ENCODE measurements at regions not wholly inside any gene's neighbourhood (a gene's known extent, or its start where the extent isn't known, plus 50 kb on each side); places are given as distances from the start of the nearest gene placed in this dataset.
A peak's percentile ranks its signal among the peaks of the same experiment; 100 is the strongest.
"Not testable (repeated sequence)": the region's sequence is repeated elsewhere in the genome, so short reads cannot be mapped to it uniquely, and the experiment has no call there.

DNA sequence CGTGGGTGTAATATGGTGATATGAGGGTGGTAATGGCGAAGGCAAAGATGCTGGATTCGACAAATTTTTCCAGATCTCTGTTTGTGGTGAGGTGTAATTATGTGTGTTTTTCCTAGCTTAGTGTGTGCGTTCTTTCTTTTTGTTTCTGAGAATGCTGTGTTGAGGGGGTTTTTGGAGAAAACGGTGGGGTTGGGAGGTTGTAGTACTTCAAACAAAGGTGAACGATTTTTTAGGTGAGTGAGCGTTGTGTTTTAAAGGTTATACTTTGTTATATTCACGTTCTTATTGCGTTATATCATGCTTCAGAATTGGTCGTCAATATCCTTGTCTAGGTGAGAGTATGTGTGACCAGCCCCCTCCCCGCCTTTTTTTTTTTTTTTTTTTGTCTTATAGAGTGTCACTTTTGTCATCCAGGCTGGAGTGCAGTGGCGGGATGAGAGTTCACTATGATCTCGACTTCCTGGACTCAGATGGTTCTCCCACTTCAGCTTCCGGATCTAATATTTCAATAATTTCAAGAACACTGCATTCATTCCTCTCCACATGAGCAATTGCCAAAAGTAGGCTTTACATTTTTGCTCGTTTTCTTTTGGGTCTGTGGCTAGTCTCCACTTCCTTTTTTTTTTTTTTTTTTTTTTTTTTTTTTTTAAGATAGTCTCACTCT is 82.2 kb upstream of the RNU2-1 start:
- Histone ChIP-seq H3K36me3 (ENCODE audit: control insufficient read depth in 3 of 3, insufficient read depth in 3 of 3, low read length in 3 of 3) (no peaks in the 10 kb centered on the region), H3K27me3 (ENCODE audit: control insufficient read depth in 3 of 3, insufficient read depth in 3 of 3, low read length in 3 of 3) (no peaks in the 10 kb centered on the region), H3K27ac (ENCODE audit: low read depth, low read length) (no peak overlapping the region), H3K4me1 (ENCODE audit: control insufficient read depth in 3 of 3, insufficient read depth in 3 of 3, low read length in 3 of 3) (peaks cover 0 to 3% (median 0%) of the 10 kb centered on the region in 3 donors), H3K9me3 (ENCODE audit: control insufficient read depth in 3 of 3, low read length in 3 of 3) (no peaks in the 10 kb centered on the region), H3K4me3 (ENCODE audit: low read length in 3 of 3) (no peak overlapping the region), H3K9ac (ENCODE audit: low read depth in 1 of 3, low read length in 3 of 3) (no peak overlapping the region)

DNA sequence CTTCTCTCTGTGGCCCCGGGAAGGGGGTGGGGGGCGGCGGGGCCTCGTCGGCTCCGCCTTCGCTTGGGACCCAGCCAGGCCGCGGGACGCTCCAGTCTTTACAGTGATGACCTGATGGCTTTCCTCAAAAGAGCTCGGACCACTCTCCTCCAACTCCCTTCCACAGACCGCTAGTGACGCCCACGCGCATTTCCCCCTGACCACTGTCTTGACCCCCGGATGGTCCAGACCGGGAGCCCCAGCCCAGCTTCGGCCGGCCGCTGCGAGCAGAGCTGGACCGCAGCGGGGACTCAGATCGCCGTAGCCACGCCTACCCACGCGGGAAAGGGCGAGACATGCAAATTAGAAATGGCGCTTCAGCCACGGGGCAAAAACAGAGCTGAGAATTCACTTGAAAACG is 81.6 kb upstream of the RNU2-1 start:
- H3K36me3 ChIP-seq (ENCODE audit: control insufficient read depth in 3 of 3, insufficient read depth in 3 of 3, low read length in 3 of 3) = no peaks in the 10 kb centered on the region
- H3K4me3 ChIP-seq (ENCODE audit: low read length in 3 of 3) = no peak overlapping the region
- no peak overlapping the region for H3K27ac ChIP-seq (ENCODE audit: low read depth, low read length)
- no peaks in the 10 kb centered on the region for H3K27me3 ChIP-seq (ENCODE audit: control insufficient read depth in 3 of 3, insufficient read depth in 3 of 3, low read length in 3 of 3)
- H3K9ac ChIP-seq (ENCODE audit: low read depth in 1 of 3, low read length in 3 of 3) = no peak overlapping the region
- H3K4me1 ChIP-seq (ENCODE audit: control insufficient read depth in 3 of 3, insufficient read depth in 3 of 3, low read length in 3 of 3) = peaks cover 0 to 3% (median 0%) of the 10 kb centered on the region in 3 donors
- no peaks in the 10 kb centered on the region for H3K9me3 ChIP-seq (ENCODE audit: control insufficient read depth in 3 of 3, low read length in 3 of 3)

DNA sequence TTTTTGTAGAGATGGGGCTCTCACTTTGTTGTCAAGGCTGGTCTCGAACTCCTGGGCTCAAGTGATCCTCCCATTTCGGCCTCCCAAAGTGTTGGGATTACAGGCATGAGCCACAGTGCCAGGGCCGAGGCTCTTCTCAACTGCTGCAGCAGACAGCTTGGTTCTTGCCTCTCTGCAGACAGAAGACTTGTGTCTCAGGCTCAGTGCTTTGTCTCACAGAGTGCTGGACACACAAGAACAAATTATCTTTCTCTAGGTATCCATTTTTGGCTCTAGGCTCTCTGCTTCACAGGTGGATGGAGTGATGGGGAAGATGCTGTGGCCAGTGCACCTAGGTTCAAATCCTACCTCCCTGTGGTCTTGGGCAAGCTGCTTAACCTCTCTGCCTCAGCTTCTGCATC is 80.8 kb upstream of the RNU2-1 start:
- Histone ChIP-seq H3K4me1 (ENCODE audit: control insufficient read depth in 3 of 3, insufficient read depth in 3 of 3, low read length in 3 of 3) (peaks cover 0 to 3% (median 0%) of the 10 kb centered on the region in 3 donors), H3K9me3 (ENCODE audit: control insufficient read depth in 3 of 3, low read length in 3 of 3) (no peaks in the 10 kb centered on the region), H3K27me3 (ENCODE audit: control insufficient read depth in 3 of 3, insufficient read depth in 3 of 3, low read length in 3 of 3) (no peaks in the 10 kb centered on the region), H3K27ac (ENCODE audit: low read depth, low read length) (no peak overlapping the region), H3K36me3 (ENCODE audit: control insufficient read depth in 3 of 3, insufficient read depth in 3 of 3, low read length in 3 of 3) (no peaks in the 10 kb centered on the region), H3K4me3 (ENCODE audit: low read length in 3 of 3) (no peak overlapping the region), H3K9ac (ENCODE audit: low read depth in 1 of 3, low read length in 3 of 3) (peak overlapping the region in 1 of 3 donors; percentile 54)

DNA sequence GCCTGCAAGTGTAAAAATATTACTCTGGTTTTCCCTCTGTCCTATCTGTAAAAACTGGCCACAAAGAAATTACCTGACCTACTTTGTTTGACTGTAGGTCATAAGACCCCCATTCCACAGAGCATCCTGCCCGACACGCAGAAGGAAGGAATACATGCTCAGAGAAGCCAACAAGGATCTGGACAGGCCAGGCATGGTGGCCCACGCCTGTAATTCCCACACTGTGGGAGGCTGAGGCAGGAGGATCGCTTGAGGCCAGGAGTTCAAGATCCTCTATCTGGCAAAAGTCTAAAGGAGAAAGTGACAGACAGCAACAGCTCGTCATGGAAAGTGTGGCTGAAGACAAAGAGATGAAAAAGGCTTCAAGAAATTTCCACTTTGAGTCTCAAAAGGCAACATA is 78.2 kb upstream of the RNU2-1 start:
- Histone ChIP-seq H3K4me1 (ENCODE audit: control insufficient read depth in 3 of 3, insufficient read depth in 3 of 3, low read length in 3 of 3) (peaks cover 0 to 3% (median 0%) of the 10 kb centered on the region in 3 donors), H3K27me3 (ENCODE audit: control insufficient read depth in 3 of 3, insufficient read depth in 3 of 3, low read length in 3 of 3) (no peaks in the 10 kb centered on the region), H3K27ac (ENCODE audit: low read depth, low read length) (no peak overlapping the region), H3K9ac (ENCODE audit: low read depth in 1 of 3, low read length in 3 of 3) (no peak overlapping the region), H3K36me3 (ENCODE audit: control insufficient read depth in 3 of 3, insufficient read depth in 3 of 3, low read length in 3 of 3) (no peaks in the 10 kb centered on the region), H3K4me3 (ENCODE audit: low read length in 3 of 3) (no peak overlapping the region), H3K9me3 (ENCODE audit: control insufficient read depth in 3 of 3, low read length in 3 of 3) (no peaks in the 10 kb centered on the region)

DNA sequence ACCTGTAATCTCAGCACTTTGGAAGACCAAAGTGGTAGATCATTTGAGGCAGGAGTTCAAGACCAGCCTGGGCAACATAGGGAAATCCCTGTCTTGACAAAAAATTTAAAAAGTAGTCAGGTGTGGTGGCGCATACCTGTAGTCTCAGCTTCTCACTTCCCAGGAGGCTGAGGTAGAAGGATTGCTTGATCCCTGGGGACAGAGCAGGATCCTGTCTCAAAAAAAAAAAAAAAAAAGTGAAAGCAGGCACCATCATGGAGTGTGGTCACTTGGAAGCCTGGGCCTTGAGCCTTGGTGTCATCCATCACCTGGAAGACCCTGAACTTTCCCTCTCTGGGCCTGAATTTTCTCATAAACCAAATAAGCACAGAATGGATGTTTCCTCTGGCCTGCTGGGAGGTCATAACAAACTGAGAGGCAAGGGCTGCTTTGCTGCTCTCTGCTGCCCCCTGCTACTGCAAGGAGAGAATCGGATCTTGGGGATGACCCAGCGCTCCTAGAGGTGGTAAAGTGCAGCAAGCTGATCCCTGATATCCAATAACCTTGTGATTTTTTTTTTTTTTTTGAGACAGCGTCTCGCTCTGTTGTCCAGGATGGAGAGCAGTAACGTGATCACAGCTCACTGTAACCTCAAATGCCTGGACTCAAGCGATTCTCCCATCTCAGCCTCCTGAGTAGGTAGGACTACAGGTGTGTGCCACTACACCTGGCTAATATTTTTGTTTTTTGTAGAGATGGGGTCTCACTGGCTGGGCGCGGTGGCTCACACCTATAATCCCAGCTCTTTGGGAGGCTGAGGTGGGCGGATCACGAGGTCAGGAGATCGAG is 75.9 kb upstream of the RNU2-1 start:
- Histone ChIP-seq H3K4me1 (ENCODE audit: control insufficient read depth in 3 of 3, insufficient read depth in 3 of 3, low read length in 3 of 3) (no peaks in the 10 kb centered on the region), H3K9me3 (ENCODE audit: control insufficient read depth in 3 of 3, low read length in 3 of 3) (no peaks in the 10 kb centered on the region), H3K36me3 (ENCODE audit: control insufficient read depth in 3 of 3, insufficient read depth in 3 of 3, low read length in 3 of 3) (no peaks in the 10 kb centered on the region), H3K9ac (ENCODE audit: low read depth in 1 of 3, low read length in 3 of 3) (no peak overlapping the region), H3K4me3 (ENCODE audit: low read length in 3 of 3) (no peak overlapping the region), H3K27me3 (ENCODE audit: control insufficient read depth in 3 of 3, insufficient read depth in 3 of 3, low read length in 3 of 3) (no peaks in the 10 kb centered on the region), H3K27ac (ENCODE audit: low read depth, low read length) (no peak overlapping the region)

DNA sequence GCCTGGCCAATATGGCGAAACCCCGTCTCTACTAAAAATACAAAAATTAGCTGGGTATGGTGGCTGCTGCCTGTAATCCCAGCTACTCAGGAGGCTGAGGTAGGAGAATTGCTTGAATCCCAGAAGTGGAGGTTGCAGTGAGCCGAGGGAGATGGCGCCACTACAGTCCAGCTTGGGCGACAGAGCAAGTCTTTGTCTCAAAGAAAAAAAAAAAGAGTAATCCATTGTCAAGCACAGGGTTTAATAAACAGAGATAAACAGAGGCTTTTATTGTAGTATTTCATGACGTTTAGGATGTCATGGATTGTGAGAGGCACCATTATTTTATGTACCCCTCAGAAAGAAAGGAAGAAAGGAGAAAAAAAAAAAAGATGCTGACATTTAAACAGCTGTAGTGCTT is 75.2 kb upstream of the RNU2-1 start:
- no peaks in the 10 kb centered on the region for H3K9me3 ChIP-seq (ENCODE audit: control insufficient read depth in 3 of 3, low read length in 3 of 3)
- no peak overlapping the region for H3K27ac ChIP-seq (ENCODE audit: low read depth, low read length)
- no peak overlapping the region for H3K4me3 ChIP-seq (ENCODE audit: low read length in 3 of 3)
- no peaks in the 10 kb centered on the region for H3K4me1 ChIP-seq (ENCODE audit: control insufficient read depth in 3 of 3, insufficient read depth in 3 of 3, low read length in 3 of 3)
- H3K9ac ChIP-seq (ENCODE audit: low read depth in 1 of 3, low read length in 3 of 3) = no peak overlapping the region
- H3K27me3 ChIP-seq (ENCODE audit: control insufficient read depth in 3 of 3, insufficient read depth in 3 of 3, low read length in 3 of 3) = no peaks in the 10 kb centered on the region
- no peaks in the 10 kb centered on the region for H3K36me3 ChIP-seq (ENCODE audit: control insufficient read depth in 3 of 3, insufficient read depth in 3 of 3, low read length in 3 of 3)

DNA sequence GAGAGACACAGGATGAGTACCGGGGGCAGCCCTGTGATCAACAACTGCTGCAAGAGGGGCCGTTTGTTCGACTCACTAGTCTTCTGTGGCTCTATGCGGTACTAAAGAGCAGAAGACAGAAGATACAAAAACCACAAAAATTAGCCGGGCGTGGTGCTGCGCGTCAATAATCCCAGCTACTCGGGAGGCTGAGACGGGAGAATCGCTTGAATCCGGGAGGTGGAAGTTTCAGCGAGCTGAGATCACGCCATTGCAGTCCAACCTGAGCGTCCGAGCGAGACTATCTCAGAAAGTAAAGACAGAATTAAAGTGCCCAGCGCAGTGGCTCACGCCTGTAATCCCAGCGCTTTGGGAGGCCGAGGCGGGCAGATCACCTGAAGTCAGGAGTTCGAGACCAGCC is 71.0 kb upstream of the RNU2-1 start:
- H3K9ac ChIP-seq (ENCODE audit: low read depth in 1 of 3, low read length in 3 of 3); H3K9me3 ChIP-seq (ENCODE audit: control insufficient read depth in 3 of 3, low read length in 3 of 3); H3K27ac ChIP-seq (ENCODE audit: low read depth, low read length); H3K4me3 ChIP-seq (ENCODE audit: low read length in 3 of 3); H3K4me1 ChIP-seq (ENCODE audit: control insufficient read depth in 3 of 3, insufficient read depth in 3 of 3, low read length in 3 of 3); H3K27me3 ChIP-seq (ENCODE audit: control insufficient read depth in 3 of 3, insufficient read depth in 3 of 3, low read length in 3 of 3); H3K36me3 ChIP-seq (ENCODE audit: control insufficient read depth in 3 of 3, insufficient read depth in 3 of 3, low read length in 3 of 3): not testable (repeated sequence)

DNA sequence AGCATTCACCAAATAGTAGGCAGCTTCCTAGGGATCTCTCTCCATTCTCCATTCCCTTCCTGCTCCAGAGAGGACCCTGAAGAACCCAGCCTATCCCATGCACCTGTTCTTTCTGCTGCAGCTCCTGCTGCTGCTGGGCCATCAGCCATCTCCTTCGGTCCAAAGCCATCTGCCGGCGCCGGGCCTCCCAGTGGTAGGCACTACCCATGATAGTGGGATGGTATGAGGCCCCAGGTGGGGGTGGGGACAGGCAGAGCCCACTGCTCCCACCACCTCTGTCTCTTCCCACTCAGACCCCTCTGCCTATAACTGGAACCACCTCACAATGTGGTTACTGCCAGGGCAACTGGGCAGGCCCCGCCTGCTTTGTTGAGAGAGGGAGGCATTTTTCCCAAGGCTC is 69.3 kb upstream of the RNU2-1 start:
- not testable (repeated sequence) for H3K27ac ChIP-seq (ENCODE audit: low read depth, low read length); H3K9ac ChIP-seq (ENCODE audit: low read depth in 1 of 3, low read length in 3 of 3); H3K9me3 ChIP-seq (ENCODE audit: control insufficient read depth in 3 of 3, low read length in 3 of 3); H3K36me3 ChIP-seq (ENCODE audit: control insufficient read depth in 3 of 3, insufficient read depth in 3 of 3, low read length in 3 of 3); H3K27me3 ChIP-seq (ENCODE audit: control insufficient read depth in 3 of 3, insufficient read depth in 3 of 3, low read length in 3 of 3); H3K4me3 ChIP-seq (ENCODE audit: low read length in 3 of 3); H3K4me1 ChIP-seq (ENCODE audit: control insufficient read depth in 3 of 3, insufficient read depth in 3 of 3, low read length in 3 of 3)

DNA sequence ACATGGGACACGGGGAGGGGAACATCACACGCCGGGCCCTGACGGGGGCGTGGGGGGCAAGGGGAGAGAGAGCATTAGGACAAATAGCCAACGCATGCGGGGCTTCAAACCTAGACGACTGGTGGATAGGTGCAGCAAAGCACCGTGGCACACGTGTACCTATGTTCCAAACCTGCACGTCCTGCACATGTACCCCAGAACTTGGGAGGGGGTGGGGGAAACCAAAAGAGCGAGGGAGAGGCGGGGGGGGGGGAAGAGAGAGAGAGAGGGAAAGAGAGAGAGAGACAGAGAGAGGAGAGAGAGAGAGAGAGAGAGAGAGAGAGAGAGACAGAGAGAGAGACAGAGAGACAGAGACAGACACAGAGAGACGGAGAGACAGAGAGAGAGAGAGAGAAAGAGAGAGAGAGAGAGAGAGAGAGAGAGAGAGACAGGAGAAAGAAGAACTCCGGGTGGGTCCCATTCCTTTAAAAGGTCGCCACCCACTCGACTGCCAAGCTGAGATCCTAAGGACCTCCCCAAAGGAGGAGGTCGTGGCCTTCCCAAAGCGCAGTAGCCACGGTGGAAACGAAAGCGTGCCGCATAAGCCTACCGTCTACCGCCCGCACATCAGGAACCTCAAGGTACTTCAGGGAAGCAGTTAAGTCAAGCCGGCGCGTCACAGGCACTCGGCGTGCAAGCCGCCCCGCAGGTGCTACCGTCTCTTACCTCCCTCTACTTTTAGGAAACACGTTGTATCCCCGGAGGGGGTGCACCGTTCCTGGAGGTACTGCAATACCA is 65.7 kb upstream of the RNU2-1 start:
- H3K9me3 ChIP-seq (ENCODE audit: control insufficient read depth in 3 of 3, low read length in 3 of 3); H3K27me3 ChIP-seq (ENCODE audit: control insufficient read depth in 3 of 3, insufficient read depth in 3 of 3, low read length in 3 of 3); H3K9ac ChIP-seq (ENCODE audit: low read depth in 1 of 3, low read length in 3 of 3); H3K36me3 ChIP-seq (ENCODE audit: control insufficient read depth in 3 of 3, insufficient read depth in 3 of 3, low read length in 3 of 3); H3K4me3 ChIP-seq (ENCODE audit: low read length in 3 of 3); H3K27ac ChIP-seq (ENCODE audit: low read depth, low read length); H3K4me1 ChIP-seq (ENCODE audit: control insufficient read depth in 3 of 3, insufficient read depth in 3 of 3, low read length in 3 of 3): not testable (repeated sequence)

DNA sequence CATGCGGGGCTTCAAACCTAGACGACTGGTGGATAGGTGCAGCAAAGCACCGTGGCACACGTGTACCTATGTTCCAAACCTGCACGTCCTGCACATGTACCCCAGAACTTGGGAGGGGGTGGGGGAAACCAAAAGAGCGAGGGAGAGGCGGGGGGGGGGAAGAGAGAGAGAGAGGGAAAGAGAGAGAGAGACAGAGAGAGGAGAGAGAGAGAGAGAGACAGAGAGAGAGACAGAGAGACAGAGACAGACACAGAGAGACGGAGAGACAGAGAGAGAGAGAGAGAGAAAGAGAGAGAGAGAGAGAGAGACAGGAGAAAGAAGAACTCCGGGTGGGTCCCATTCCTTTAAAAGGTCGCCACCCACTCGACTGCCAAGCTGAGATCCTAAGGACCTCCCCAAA is 55.9 kb upstream of the RNU2-1 start:
- not testable (repeated sequence) for H3K4me1 ChIP-seq (ENCODE audit: control insufficient read depth in 3 of 3, insufficient read depth in 3 of 3, low read length in 3 of 3); H3K9ac ChIP-seq (ENCODE audit: low read depth in 1 of 3, low read length in 3 of 3); H3K36me3 ChIP-seq (ENCODE audit: control insufficient read depth in 3 of 3, insufficient read depth in 3 of 3, low read length in 3 of 3); H3K4me3 ChIP-seq (ENCODE audit: low read length in 3 of 3); H3K27ac ChIP-seq (ENCODE audit: low read depth, low read length); H3K9me3 ChIP-seq (ENCODE audit: control insufficient read depth in 3 of 3, low read length in 3 of 3); H3K27me3 ChIP-seq (ENCODE audit: control insufficient read depth in 3 of 3, insufficient read depth in 3 of 3, low read length in 3 of 3)

Data from skeletal muscle tissue (tissue), 3 donors.